Astrocyte of the cerebellum (primary cell): ENCODE measurements at regions not wholly inside any gene's neighbourhood (a gene's known extent, or its start where the extent isn't known, plus 50 kb on each side); places are given as distances from the start of the nearest gene placed in this dataset.

Source experiments
- DNase-seq: peaks from one replicate; pipeline ENCODE4 v3.0.0-alpha.2; 2011; ENCODE audit warnings: low read depth
- H3K4me3 ChIP-seq: 2 replicates; pipeline ENCODE4 v1.5.1; 2011; ENCODE audit warnings: mild to moderate bottlenecking, low read depth, low read length, moderate library complexity
- in situ Hi-C: cut with HindIII; loops from 2 replicates; pipeline ENCODE4 v1.10.0; 2017; ENCODE audit warnings: low sequenced_read_pairs
- TF ChIP-seq, protein P1 (sequence below): IDR thresholded peaks from 2 replicates; pipeline ENCODE4 v1.5.1; 2012; ENCODE audit warnings: low read length, low read depth, moderate library complexity, mild to moderate bottlenecking; ENCODE audit errors: missing control alignments

- in situ Hi-C loops = no loop called here
- H3K4me3 ChIP-seq = no peak overlapping the region
- TF ChIP-seq, protein P1, sequence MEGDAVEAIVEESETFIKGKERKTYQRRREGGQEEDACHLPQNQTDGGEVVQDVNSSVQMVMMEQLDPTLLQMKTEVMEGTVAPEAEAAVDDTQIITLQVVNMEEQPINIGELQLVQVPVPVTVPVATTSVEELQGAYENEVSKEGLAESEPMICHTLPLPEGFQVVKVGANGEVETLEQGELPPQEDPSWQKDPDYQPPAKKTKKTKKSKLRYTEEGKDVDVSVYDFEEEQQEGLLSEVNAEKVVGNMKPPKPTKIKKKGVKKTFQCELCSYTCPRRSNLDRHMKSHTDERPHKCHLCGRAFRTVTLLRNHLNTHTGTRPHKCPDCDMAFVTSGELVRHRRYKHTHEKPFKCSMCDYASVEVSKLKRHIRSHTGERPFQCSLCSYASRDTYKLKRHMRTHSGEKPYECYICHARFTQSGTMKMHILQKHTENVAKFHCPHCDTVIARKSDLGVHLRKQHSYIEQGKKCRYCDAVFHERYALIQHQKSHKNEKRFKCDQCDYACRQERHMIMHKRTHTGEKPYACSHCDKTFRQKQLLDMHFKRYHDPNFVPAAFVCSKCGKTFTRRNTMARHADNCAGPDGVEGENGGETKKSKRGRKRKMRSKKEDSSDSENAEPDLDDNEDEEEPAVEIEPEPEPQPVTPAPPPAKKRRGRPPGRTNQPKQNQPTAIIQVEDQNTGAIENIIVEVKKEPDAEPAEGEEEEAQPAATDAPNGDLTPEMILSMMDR = no peak
- no peak for DNase-seq
Observed at GRCh38 chr11:69374110-69374945, 80.4 kb downstream of the MYEOV start.

GRCh38 chr11:69374946-69375310 lies 81.0 kb downstream of the MYEOV start:
- in situ Hi-C loops = no loop called here
- TF ChIP-seq, protein P1 = no peak
- no peak overlapping the region for H3K4me3 ChIP-seq
- DNase-seq = no peak

- no peak for DNase-seq
- TF ChIP-seq, protein P1 = no peak
- no peak overlapping the region for H3K4me3 ChIP-seq
- in situ Hi-C loops = no loop called here
Observed at GRCh38 chr11:69375316-69376154, 81.6 kb downstream of the MYEOV start.

GRCh38 chr11:69376155-69377028 lies 82.4 kb downstream of the MYEOV start:
- no peak overlapping the region for H3K4me3 ChIP-seq
- no peak for DNase-seq
- TF ChIP-seq, protein P1 = no peak

GRCh38 chr11:69377029-69377952 lies 83.3 kb downstream of the MYEOV start:
- H3K4me3 ChIP-seq = no peak overlapping the region
- DNase-seq = no peak
- TF ChIP-seq, protein P1 = no peak
- in situ Hi-C loops = no loop called here

More at GRCh38 chr11:69376155-69377028, 82.4 kb downstream of the MYEOV start:
- in situ Hi-C loops = no loop called here
